Gastroesophageal sphincter (tissue), 3 donors: ENCODE measurements at regions not wholly inside any gene's neighbourhood (a gene's known extent, or its start where the extent isn't known, plus 50 kb on each side); places are given as distances from the start of the nearest gene placed in this dataset.
"Not testable (repeated sequence)": the region's sequence is repeated elsewhere in the genome, so short reads cannot be mapped to it uniquely, and the experiment has no call there.

ENCODE experiments used
- CTCF ChIP-seq, 4 experiments: fragments of 200-600 bp in 2 of 4; fragments of 450-650 bp in 2 of 4; sonication (generic) in 1 of 4; IDR thresholded peaks; one replicate each; pipeline ENCODE4 v1.5.1; 2017 to 2019; ENCODE audit warnings: antibody characterized with exemption in 4 of 4, mild to moderate bottlenecking in 2 of 4, moderate library complexity in 2 of 4
- EP300 ChIP-seq: sonication (generic); formaldehyde crosslinking; IDR thresholded peaks from one replicate; pipeline ENCODE4 v1.6.1; 2017; ENCODE audit warnings: antibody characterized with exemption, mild to moderate bottlenecking
- POLR2A ChIP-seq, 2 donors: fragments of 450-650 bp; IDR thresholded peaks; one replicate each; pipeline ENCODE4 v1.6.1; 2017; ENCODE audit warnings: antibody characterized with exemption in 2 of 2, mild to moderate bottlenecking in 2 of 2, moderate library complexity in 1 of 2
- POLR2AphosphoS5 ChIP-seq: sonication (generic); formaldehyde crosslinking; IDR thresholded peaks from one replicate; pipeline ENCODE4 v1.6.1; 2017; ENCODE audit warnings: antibody characterized with exemption

GRCh38 chr3:195653641-195654040 is 67.1 kb upstream of the MUC20 start:
- peak in 2 of 4 experiments; percentile 42 to 80 for TF ChIP-seq CTCF (IDR thresholded peaks at IDR 0.05)
- not testable (repeated sequence) for TF ChIP-seq EP300; POLR2AphosphoS5; POLR2A (IDR thresholded peaks at IDR 0.05)
